ENCODE measurements at regions not wholly inside any gene's neighbourhood (a gene's known extent, or its start where the extent isn't known, plus 50 kb on each side); places are given as distances from the start of the nearest gene placed in this dataset.

GRCh38 chrX:40261833-40262156 lies 164.0 kb upstream of the BCOR start:
- peak overlapping the region; percentile 15 for H3K56ac ChIP-seq (ENCODE audit: low read length)
- no peaks in the 10 kb centered on the region for H3K36me3 ChIP-seq (ENCODE audit: control insufficient read depth, insufficient read depth, low read length)
- no peak overlapping the region for H3K9ac ChIP-seq (ENCODE audit: low read length)
- H3K4me2 ChIP-seq (ENCODE audit: low read length): no peak overlapping the region
- H3K79me2 ChIP-seq (ENCODE audit: control insufficient read depth, insufficient read depth, low read length): no peaks in the 10 kb centered on the region
- DNase-seq: no peak
- no CpG with 5 or more reads among the region's 7 CpGs for WGBS (ENCODE audit: extremely low coverage, insufficient coverage, low lambda C conversion rate)
- no peak overlapping the region for H2BK5ac ChIP-seq (ENCODE audit: low read length)
- no peak overlapping the region for H4K8ac ChIP-seq (ENCODE audit: low read depth, low read length)
- H2BK15ac ChIP-seq (replicated peaks; ENCODE audit: low read depth): no peak overlapping the region
- H3K27ac ChIP-seq (ENCODE audit: low read depth, low read length): no peak overlapping the region
- no peak overlapping the region for H3K18ac ChIP-seq (ENCODE audit: low read length)
- no peak overlapping the region for H2AK5ac ChIP-seq (ENCODE audit: low read length)
- H3K79me1 ChIP-seq (ENCODE audit: low read length): no peaks in the 10 kb centered on the region
- no peak overlapping the region for H4K5ac ChIP-seq (ENCODE audit: low read length)
- H3K23ac ChIP-seq (ENCODE audit: low read length): no peak overlapping the region
- H3K4me3 ChIP-seq (ENCODE audit: low read length): no peak overlapping the region
- H3K4ac ChIP-seq (ENCODE audit: low read depth, low read length): no peak overlapping the region
- no peaks in the 10 kb centered on the region for H3K27me3 ChIP-seq (ENCODE audit: insufficient read depth, low read length, poor library complexity)
- no peaks in the 10 kb centered on the region for H3K4me1 ChIP-seq (ENCODE audit: control insufficient read depth, low read depth, low read length)
- H2BK120ac ChIP-seq (ENCODE audit: low read depth, low read length): no peak overlapping the region

GRCh38 chrX:40260146-40260747 lies 162.5 kb upstream of the BCOR start:
- Histone ChIP-seq H3K79me1 (ENCODE audit: low read length) (no peaks in the 10 kb centered on the region), H3K36me3 (ENCODE audit: control insufficient read depth, insufficient read depth, low read length) (no peaks in the 10 kb centered on the region), H4K8ac (ENCODE audit: low read depth, low read length) (no peak overlapping the region), H2BK120ac (ENCODE audit: low read depth, low read length) (no peak overlapping the region), H2BK5ac (ENCODE audit: low read length) (no peak overlapping the region), H2BK15ac (replicated peaks; ENCODE audit: low read depth) (no peak overlapping the region), H3K4me2 (ENCODE audit: low read length) (no peak overlapping the region), H3K9ac (ENCODE audit: low read length) (no peak overlapping the region), H3K4me3 (ENCODE audit: low read length) (no peak overlapping the region), H3K27ac (ENCODE audit: low read depth, low read length) (no peak overlapping the region), H3K4me1 (ENCODE audit: control insufficient read depth, low read depth, low read length) (no peaks in the 10 kb centered on the region), H3K4ac (ENCODE audit: low read depth, low read length) (no peak overlapping the region), H3K56ac (ENCODE audit: low read length) (no peak overlapping the region), H3K18ac (ENCODE audit: low read length) (no peak overlapping the region), H2AK5ac (ENCODE audit: low read length) (no peak overlapping the region), H3K79me2 (ENCODE audit: control insufficient read depth, insufficient read depth, low read length) (no peaks in the 10 kb centered on the region), H3K27me3 (ENCODE audit: insufficient read depth, low read length, poor library complexity) (no peaks in the 10 kb centered on the region), H3K23ac (ENCODE audit: low read length) (no peak overlapping the region), H4K5ac (ENCODE audit: low read length) (no peak overlapping the region)
- no CpG with 5 or more reads among the region's 14 CpGs for WGBS (ENCODE audit: extremely low coverage, insufficient coverage, low lambda C conversion rate)
- DNase-seq: peak; percentile 67

- H2AK5ac ChIP-seq (ENCODE audit: low read length): no peak overlapping the region
Observed at GRCh38 chrX:40258909-40259308, 161.2 kb upstream of the BCOR start.

GRCh38 chrX:40253771-40254170 lies 156.0 kb upstream of the BCOR start:
- no peak for DNase-seq
- Histone ChIP-seq H3K4me1 (ENCODE audit: control insufficient read depth, low read depth, low read length) (no peaks in the 10 kb centered on the region), H3K4me2 (ENCODE audit: low read length) (no peak overlapping the region), H3K79me1 (ENCODE audit: low read length) (no peaks in the 10 kb centered on the region), H3K36me3 (ENCODE audit: control insufficient read depth, insufficient read depth, low read length) (no peaks in the 10 kb centered on the region), H3K18ac (ENCODE audit: low read length) (no peak overlapping the region), H3K23ac (ENCODE audit: low read length) (no peak overlapping the region), H4K5ac (ENCODE audit: low read length) (no peak overlapping the region), H3K27ac (ENCODE audit: low read depth, low read length) (no peak overlapping the region), H3K79me2 (ENCODE audit: control insufficient read depth, insufficient read depth, low read length) (no peaks in the 10 kb centered on the region), H2BK15ac (replicated peaks; ENCODE audit: low read depth) (no peak overlapping the region), H3K4me3 (ENCODE audit: low read length) (no peak overlapping the region), H3K56ac (ENCODE audit: low read length) (no peak overlapping the region), H3K4ac (ENCODE audit: low read depth, low read length) (no peak overlapping the region), H4K8ac (ENCODE audit: low read depth, low read length) (no peak overlapping the region), H2BK120ac (ENCODE audit: low read depth, low read length) (no peak overlapping the region), H2BK5ac (ENCODE audit: low read length) (no peak overlapping the region), H3K27me3 (ENCODE audit: insufficient read depth, low read length, poor library complexity) (no peaks in the 10 kb centered on the region), H2AK5ac (ENCODE audit: low read length) (no peak overlapping the region), H3K9ac (ENCODE audit: low read length) (no peak overlapping the region)
- WGBS (ENCODE audit: extremely low coverage, insufficient coverage, low lambda C conversion rate): no CpG with 5 or more reads among the region's 5 CpGs

More at GRCh38 chrX:40258909-40259308, 161.2 kb upstream of the BCOR start:
- Histone ChIP-seq H2BK5ac (ENCODE audit: low read length) (no peak overlapping the region), H3K27ac (ENCODE audit: low read depth, low read length) (no peak overlapping the region), H3K18ac (ENCODE audit: low read length) (no peak overlapping the region), H3K4ac (ENCODE audit: low read depth, low read length) (no peak overlapping the region), H3K27me3 (ENCODE audit: insufficient read depth, low read length, poor library complexity) (no peaks in the 10 kb centered on the region), H3K36me3 (ENCODE audit: control insufficient read depth, insufficient read depth, low read length) (no peaks in the 10 kb centered on the region), H3K79me1 (ENCODE audit: low read length) (no peaks in the 10 kb centered on the region), H3K79me2 (ENCODE audit: control insufficient read depth, insufficient read depth, low read length) (no peaks in the 10 kb centered on the region), H3K9ac (ENCODE audit: low read length) (no peak overlapping the region), H3K4me2 (ENCODE audit: low read length) (no peak overlapping the region), H3K56ac (ENCODE audit: low read length) (no peak overlapping the region), H3K4me1 (ENCODE audit: control insufficient read depth, low read depth, low read length) (no peaks in the 10 kb centered on the region), H3K23ac (ENCODE audit: low read length) (no peak overlapping the region), H4K5ac (ENCODE audit: low read length) (no peak overlapping the region), H2BK15ac (replicated peaks; ENCODE audit: low read depth) (no peak overlapping the region), H4K8ac (ENCODE audit: low read depth, low read length) (no peak overlapping the region), H2BK120ac (ENCODE audit: low read depth, low read length) (no peak overlapping the region), H3K4me3 (ENCODE audit: low read length) (no peak overlapping the region)
- DNase-seq: no peak
- no CpG with 5 or more reads among the region's 6 CpGs for WGBS (ENCODE audit: extremely low coverage, insufficient coverage, low lambda C conversion rate)

GRCh38 chrX:40249582-40249981 lies 151.8 kb upstream of the BCOR start:
- Histone ChIP-seq H2BK15ac (replicated peaks; ENCODE audit: low read depth) (no peak overlapping the region), H3K79me2 (ENCODE audit: control insufficient read depth, insufficient read depth, low read length) (no peaks in the 10 kb centered on the region), H3K4me2 (ENCODE audit: low read length) (no peak overlapping the region), H2AK5ac (ENCODE audit: low read length) (no peak overlapping the region), H3K4me1 (ENCODE audit: control insufficient read depth, low read depth, low read length) (no peaks in the 10 kb centered on the region), H4K5ac (ENCODE audit: low read length) (no peak overlapping the region), H3K27ac (ENCODE audit: low read depth, low read length) (no peak overlapping the region), H3K56ac (ENCODE audit: low read length) (no peak overlapping the region), H2BK5ac (ENCODE audit: low read length) (no peak overlapping the region), H3K79me1 (ENCODE audit: low read length) (no peaks in the 10 kb centered on the region), H3K4ac (ENCODE audit: low read depth, low read length) (no peak overlapping the region), H3K4me3 (ENCODE audit: low read length) (no peak overlapping the region), H3K9ac (ENCODE audit: low read length) (no peak overlapping the region), H3K18ac (ENCODE audit: low read length) (no peak overlapping the region), H2BK120ac (ENCODE audit: low read depth, low read length) (no peak overlapping the region), H3K23ac (ENCODE audit: low read length) (no peak overlapping the region), H3K36me3 (ENCODE audit: control insufficient read depth, insufficient read depth, low read length) (no peaks in the 10 kb centered on the region), H4K8ac (ENCODE audit: low read depth, low read length) (no peak overlapping the region), H3K27me3 (ENCODE audit: insufficient read depth, low read length, poor library complexity) (no peaks in the 10 kb centered on the region)
- no peak for DNase-seq
- WGBS (ENCODE audit: extremely low coverage, insufficient coverage, low lambda C conversion rate): no CpG with 5 or more reads among the region's 5 CpGs

GRCh38 chrX:40248822-40249221 lies 151.1 kb upstream of the BCOR start:
- DNase-seq: no peak
- WGBS (ENCODE audit: extremely low coverage, insufficient coverage, low lambda C conversion rate): no CpG with 5 or more reads among the region's 9 CpGs

More at GRCh38 chrX:40248822-40249221, 151.1 kb upstream of the BCOR start:
- Histone ChIP-seq H3K4me1 (ENCODE audit: control insufficient read depth, low read depth, low read length) (no peaks in the 10 kb centered on the region), H2BK120ac (ENCODE audit: low read depth, low read length) (no peak overlapping the region), H3K79me1 (ENCODE audit: low read length) (no peaks in the 10 kb centered on the region), H3K27me3 (ENCODE audit: insufficient read depth, low read length, poor library complexity) (no peaks in the 10 kb centered on the region), H3K4me3 (ENCODE audit: low read length) (no peak overlapping the region), H2AK5ac (ENCODE audit: low read length) (no peak overlapping the region), H3K4me2 (ENCODE audit: low read length) (no peak overlapping the region), H4K8ac (ENCODE audit: low read depth, low read length) (no peak overlapping the region), H3K9ac (ENCODE audit: low read length) (no peak overlapping the region), H3K23ac (ENCODE audit: low read length) (no peak overlapping the region), H3K56ac (ENCODE audit: low read length) (no peak overlapping the region), H3K36me3 (ENCODE audit: control insufficient read depth, insufficient read depth, low read length) (no peaks in the 10 kb centered on the region), H3K18ac (ENCODE audit: low read length) (no peak overlapping the region), H3K4ac (ENCODE audit: low read depth, low read length) (no peak overlapping the region), H4K5ac (ENCODE audit: low read length) (no peak overlapping the region), H3K79me2 (ENCODE audit: control insufficient read depth, insufficient read depth, low read length) (no peaks in the 10 kb centered on the region), H2BK15ac (replicated peaks; ENCODE audit: low read depth) (no peak overlapping the region), H3K27ac (ENCODE audit: low read depth, low read length) (no peak overlapping the region), H2BK5ac (ENCODE audit: low read length) (no peak overlapping the region)
